Activated T-cell treated with anti-CD3 and anti-CD28 coated beads for 24 hours (primary cell): ENCODE measurements at regions not wholly inside any gene's neighbourhood (a gene's known extent, or its start where the extent isn't known, plus 50 kb on each side); places are given as distances from the start of the nearest gene placed in this dataset.

ENCODE experiments used
- DNase-seq: peaks from one replicate; pipeline ENCODE4 v3.0.0-alpha.2; 2020; ENCODE audit warnings: low read depth

GRCh38 chr10:60728056-60728455 is 50.2 kb upstream of the CDK1 start:
- no peak for DNase-seq

GRCh38 chr10:60726257-60726656 is 52.0 kb upstream of the CDK1 start:
- no peak for DNase-seq

GRCh38 chr10:60722623-60723022 is 55.7 kb upstream of the CDK1 start:
- no peak for DNase-seq

- no peak for DNase-seq
These were observed 58.6 kb upstream of the CDK1 start for GRCh38 chr10:60719721-60720120.

DNA sequence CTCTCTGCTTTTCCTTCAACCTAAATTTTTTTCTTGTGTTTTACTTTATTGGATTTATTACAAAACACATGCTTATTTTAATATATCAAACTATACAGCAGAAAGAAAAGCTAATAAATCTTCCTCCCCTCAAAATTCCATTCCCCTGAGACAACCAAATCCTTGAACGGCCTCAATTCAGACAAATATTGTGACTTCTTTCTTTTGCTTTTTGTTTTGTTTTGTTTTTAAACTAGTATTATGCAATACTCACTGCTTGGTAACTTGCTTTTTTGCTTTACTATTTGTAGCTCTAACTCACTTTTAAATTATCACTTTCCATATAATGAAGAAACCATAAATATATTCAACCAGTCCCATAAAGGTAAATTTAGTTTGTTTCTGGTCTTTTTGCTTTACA is 59.4 kb upstream of the CDK1 start:
- DNase-seq = no peak

DNA sequence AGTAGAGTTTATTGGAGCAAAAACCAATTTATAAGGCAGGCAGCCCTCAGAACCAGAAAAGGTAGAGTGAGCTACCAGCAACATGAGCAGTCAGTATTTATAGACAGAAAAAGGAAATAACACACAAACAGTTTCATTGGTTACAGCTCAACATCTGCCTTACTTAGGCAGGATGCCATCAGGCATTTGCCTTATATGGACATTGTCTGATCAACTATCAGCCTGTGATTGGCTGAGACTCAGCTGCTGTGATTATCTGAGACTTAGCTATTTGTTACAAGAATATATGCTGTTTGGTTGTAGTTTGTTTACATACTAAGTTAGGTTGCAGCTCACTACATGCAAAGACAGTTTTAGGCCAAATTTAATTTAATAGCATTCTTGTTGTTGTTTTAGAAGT is 60.4 kb upstream of the CDK1 start:
- DNase-seq = no peak

DNA sequence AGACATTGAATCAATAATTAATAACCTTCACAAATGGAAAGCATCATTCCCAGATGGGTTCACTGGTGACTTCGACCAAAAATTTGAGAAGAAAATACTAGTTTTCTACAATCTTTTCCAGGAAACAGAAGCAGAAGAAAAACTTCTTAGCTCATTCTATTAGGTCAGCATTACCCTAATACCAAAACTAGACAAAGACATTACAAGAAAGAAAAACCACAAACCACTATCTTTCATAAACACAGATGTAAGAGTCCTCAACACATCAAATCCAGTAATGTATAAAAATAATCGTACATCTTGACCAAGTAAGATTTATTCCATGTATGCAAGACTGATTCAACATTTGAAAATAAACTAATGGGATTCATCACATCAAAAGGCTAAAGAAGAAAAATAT is 64.0 kb upstream of the CDK1 start:
- no peak for DNase-seq

GRCh38 chr10:60711496-60711895 is 66.8 kb upstream of the CDK1 start:
- no peak for DNase-seq

DNA sequence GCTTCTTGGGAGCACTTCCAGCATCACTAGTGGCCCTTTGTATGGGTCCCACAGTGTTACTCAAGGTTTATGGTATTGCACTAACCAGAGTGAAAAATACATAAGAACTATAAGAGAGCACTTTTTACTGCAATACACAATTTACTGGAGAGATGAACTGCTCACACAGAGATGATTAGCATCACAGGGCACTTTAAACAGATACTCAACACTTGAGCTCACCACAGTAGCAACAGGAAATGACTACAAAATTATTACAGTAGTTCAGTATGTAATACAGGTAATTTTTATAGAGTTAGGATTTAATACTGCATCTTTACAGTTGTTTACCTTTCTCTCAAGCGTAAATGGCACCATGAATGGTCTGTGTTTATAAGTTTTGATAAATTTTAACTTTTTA is 68.2 kb upstream of the CDK1 start:
- DNase-seq = no peak

DNA sequence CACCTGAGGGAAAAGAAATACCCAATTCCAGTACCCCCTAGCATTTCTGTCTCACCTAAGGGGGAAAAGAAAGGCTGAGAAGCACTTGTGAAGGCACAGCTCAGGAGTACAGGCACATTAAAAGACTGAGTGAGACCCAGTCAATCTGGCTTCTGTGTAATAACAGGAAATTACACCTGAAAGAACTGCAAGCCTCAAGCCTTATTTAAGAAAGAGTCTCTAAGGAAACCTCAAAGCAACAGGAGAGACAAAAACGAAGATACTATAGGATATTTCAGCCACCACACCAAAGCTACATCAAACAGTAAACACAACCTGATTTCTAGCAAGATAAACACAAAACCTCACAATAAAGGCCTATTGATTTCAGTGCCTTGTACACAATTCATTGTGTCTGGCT is 69.6 kb upstream of the CDK1 start:
- no peak for DNase-seq

DNA sequence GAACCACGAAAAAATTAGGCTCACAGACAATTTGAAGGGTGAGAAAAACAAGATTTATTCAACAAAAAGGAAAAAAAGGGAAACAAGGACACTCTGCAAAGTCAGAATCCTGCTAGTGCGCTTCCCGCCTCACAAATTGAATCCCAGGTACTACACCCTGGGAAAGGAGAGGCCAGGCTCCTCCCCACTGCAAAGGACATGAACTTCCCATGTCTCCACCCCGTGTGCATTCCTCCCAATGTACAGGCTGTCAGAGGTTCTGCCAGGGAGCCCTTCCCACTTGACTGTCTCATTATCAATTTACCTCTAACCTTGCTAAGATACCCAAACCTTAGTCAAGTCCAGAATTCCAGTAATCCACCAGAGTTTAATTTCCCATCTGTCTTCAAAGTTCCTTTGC is 70.4 kb upstream of the CDK1 start:
- DNase-seq = no peak

DNA sequence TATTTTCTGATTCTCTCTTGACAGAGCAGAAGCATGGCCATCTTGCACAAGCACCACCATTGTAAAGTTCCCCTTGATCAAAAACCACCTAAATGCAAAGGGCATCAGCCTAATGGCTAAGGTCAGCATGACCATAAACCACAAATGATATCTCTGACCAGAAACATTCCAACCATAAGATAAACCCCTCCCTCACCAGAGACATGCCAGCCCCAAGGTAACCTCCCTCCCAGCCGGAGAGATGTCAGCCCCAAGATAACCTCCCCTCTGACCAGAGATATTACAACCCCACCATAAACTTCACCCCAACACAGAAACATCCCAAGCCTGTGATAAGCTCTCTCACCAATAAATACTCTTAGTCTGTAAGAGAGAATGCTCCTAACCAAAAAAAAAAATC is 72.1 kb upstream of the CDK1 start:
- DNase-seq = no peak

DNA sequence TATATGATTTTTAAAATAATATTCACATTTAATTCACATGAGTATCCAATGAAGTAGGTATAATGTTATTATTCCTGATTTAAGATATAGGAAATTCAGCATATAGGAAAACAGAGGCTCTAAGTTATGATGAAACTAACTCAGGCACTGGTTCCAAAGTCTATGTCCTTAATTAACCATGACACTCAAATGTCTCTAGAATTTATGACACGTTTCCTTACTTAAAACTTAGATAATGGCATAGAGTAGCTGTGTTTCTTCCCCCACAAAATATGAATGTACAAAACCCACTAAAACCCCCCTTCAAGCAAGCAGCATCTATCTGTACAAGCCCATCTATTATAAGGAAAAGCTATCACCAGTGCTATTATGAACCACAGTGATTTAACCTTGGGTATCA is 72.9 kb upstream of the CDK1 start:
- DNase-seq = no peak

DNA sequence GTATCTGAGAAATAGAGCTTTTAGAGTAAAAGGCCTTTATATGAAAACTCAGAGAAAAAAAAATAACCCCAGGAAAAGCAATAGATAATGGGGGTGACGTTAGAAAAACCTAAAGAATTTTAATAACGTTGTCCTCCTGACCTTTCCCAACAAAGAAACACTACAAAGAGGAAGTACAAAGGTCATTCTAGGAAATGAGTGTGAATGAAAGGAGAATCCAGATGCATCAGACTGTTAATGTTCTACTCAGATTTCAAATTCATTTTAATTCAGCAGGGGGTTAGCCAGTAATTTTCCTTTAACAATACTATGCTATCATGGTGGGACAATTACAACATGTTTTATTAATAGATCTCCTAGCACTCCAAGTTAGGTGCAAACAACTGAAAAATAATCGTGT is 73.8 kb upstream of the CDK1 start:
- DNase-seq = no peak

GRCh38 chr10:60703266-60704041 is 74.8 kb upstream of the CDK1 start:
- DNase-seq = no peak

DNA sequence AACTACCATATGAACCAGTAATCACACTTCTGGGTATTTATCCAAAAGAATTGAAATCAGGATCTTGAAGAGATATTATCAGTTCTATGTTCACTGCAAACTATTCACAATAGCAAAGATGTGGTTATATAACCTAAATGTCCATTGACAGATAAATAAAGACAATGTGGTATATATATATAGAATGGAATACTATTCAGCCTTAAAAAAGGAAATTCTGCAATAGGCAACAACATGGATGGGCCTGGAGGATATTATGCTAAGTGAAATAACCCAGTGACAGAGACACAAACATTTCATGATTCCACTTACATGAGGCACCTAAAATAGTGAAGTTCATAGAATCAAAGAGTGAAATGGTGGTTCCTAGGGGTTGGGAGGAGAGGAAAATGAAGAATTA is 90.6 kb upstream of the CDK1 start:
- DNase-seq = no peak

DNA sequence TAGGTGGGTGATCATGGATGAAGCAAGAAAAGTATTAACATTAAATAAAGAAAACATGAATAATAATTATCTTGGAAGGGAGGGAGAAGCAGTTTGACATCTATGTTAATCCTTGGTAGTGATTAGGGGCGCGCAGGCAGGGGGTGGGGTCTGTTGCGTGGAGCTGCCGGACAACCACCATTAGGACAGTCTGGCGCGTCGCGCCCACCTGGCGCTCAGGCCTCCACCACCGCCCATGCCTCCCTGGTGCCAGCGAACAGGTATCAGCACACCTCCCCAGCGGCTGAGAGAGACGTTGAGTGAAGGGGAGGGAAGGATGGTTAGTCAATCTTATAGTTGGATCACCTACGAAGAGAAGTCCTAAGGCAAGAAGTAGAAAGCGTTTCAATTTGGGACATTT is 94.2 kb upstream of the CDK1 start:
- DNase-seq = no peak

- DNase-seq = no peak
These were observed 97.2 kb upstream of the CDK1 start for GRCh38 chr10:60681103-60681502.

GRCh38 chr10:60679388-60679990 is 98.8 kb upstream of the CDK1 start:
- no peak for DNase-seq

GRCh38 chr10:60678978-60679377 is 99.3 kb upstream of the CDK1 start:
- no peak for DNase-seq

- DNase-seq = no peak
These were observed 100.6 kb upstream of the CDK1 start for GRCh38 chr10:60677531-60678129.

- DNase-seq = no peak
These were observed 103.0 kb upstream of the CDK1 start for GRCh38 chr10:60675236-60675635.

DNA sequence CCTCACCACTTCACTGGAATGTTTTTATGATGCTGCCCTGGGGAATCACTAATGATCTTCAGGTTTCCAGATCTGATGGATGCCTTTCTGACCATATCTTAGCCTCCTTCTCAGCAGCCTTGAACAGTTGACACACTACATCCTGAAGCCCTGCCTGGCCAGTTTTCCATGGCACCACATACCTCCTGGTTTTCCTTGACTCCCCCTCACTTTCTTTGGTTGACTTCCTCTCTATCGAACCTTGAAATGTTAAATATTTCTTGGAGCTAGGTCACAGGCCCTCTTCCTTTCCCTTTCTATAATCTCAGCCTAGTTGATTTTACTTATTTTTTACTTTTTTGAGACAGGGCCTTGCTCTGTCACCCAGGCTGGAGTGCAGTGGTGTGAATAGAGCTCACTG is 108.8 kb upstream of the CDK1 start:
- DNase-seq = no peak

- no peak for DNase-seq
These were observed 112.1 kb upstream of the CDK1 start for GRCh38 chr10:60666221-60666620.
